Loucy (cell line): ENCODE measurements at regions not wholly inside any gene's neighbourhood (a gene's known extent, or its start where the extent isn't known, plus 50 kb on each side); places are given as distances from the start of the nearest gene placed in this dataset.

Experiments
- CTCF ChIP-seq: fragments of 200-600 bp; sonication (generic); conservative IDR thresholded peaks from 2 replicates; pipeline ENCODE4 v1.5.1; 2014; ENCODE audit warnings: mild to moderate bottlenecking, antibody characterized with exemption, low read length
- EZH2phosphoT487 ChIP-seq: fragments of 200-600 bp; IDR thresholded peaks from 2 replicates; pipeline ENCODE4 v1.6.1; 2018; ENCODE audit warnings: antibody characterized with exemption, mild to moderate bottlenecking, moderate library complexity, borderline replicate concordance

GRCh38 chr3:88983458-88983857 is 124.0 kb upstream of the EPHA3 start:
- no peak for TF ChIP-seq CTCF
- no peak for TF ChIP-seq EZH2phosphoT487
